SW480 (cell line): ENCODE measurements at regions not wholly inside any gene's neighbourhood (a gene's known extent, or its start where the extent isn't known, plus 50 kb on each side); places are given as distances from the start of the nearest gene placed in this dataset.
"Not testable (repeated sequence)": the region's sequence is repeated elsewhere in the genome, so short reads cannot be mapped to it uniquely, and the experiment has no call there.

Source experiments
- DNase-seq: peaks from one replicate; pipeline ENCODE4 v3.0.0-alpha.2; 2016; ENCODE audit warnings: low spot score

GRCh38 chr3:173216063-173216462 is 75.0 kb upstream of the SPATA16 start:
- no peak for DNase-seq

DNA sequence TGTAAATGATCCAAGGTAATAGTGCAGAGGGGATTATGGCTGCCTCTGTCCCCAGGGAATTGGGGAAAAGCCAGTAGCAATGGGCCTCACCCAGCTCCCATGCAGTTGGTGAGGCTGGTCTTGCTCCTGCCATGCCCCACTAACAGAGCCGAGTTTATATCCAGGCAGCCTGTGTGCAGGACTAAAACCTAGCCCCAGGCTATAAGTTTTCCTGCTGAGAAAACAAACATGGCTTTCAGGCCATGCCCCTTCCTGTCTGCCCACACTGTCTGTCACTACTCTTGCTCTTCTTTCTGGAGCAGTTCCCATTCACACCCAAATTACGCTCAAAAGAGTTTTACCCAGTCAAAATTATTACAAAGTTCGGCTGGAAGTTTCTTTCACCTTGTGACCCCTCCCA is 73.5 kb upstream of the SPATA16 start:
- no peak for DNase-seq

DNA sequence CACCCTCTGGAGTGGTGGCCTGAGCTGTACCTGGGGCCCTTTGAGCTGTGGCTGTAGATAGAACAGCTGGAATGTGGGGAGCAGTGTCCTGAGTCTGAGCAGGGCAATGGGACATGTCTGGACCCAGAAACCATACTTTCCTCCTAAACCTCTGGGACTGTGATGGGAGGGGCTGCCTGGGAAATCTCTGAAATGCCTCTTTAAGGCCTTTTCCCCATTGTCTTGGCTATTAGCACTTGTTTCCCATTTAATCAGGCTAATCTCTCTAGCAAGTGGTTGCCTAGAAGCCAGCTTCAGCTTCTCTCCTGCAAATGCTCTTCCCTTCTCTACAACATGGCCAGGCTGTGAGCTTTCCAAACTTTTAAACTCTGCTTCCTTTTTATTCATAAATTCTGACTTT is 58.5 kb upstream of the SPATA16 start:
- no peak for DNase-seq

DNA sequence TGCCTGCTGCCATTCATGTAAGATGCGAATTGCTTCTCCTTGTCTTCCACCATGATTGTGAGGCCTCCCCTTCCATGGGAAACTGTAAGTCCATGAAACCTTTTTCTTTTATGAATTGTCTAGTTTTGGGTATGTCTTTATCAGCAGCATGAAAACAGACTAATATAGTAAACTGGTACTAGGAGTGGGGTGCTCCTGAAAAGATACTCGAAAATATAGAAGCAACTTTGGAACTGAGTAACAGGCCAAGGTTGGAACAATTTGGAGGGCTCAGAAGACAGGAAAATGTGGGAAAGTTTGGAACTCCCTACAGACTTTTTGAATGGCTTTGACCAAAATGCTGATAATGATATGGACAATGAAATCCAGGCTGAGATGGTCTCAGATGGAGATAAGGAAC is 53.8 kb upstream of the SPATA16 start:
- not testable (repeated sequence) for DNase-seq

DNA sequence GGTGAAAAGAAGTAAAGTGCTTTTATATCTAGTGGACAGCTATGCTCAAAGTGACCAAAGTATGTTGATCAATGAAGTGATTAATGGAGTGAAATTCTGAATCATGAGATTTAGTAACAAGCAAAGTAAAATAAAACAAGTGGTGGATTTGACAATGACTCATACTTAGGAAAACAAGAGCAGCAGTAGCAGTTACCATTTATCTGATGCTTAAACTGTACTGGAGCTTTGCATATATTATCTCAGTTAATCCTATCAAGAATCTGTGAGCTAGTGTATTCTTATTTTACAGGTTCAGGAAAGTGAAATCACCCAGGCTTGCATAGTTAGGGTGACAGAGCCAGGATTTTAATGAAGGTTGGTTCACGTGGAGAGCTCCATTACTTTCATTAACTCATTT is 50.6 kb upstream of the SPATA16 start:
- DNase-seq: no peak
